B cell (primary cell): ENCODE measurements at regions not wholly inside any gene's neighbourhood (a gene's known extent, or its start where the extent isn't known, plus 50 kb on each side); places are given as distances from the start of the nearest gene placed in this dataset.

Experiments used
- ATAC-seq: fragments of 200-7000 bp; cut with Tn5 transposase; one replicate; pipeline ENCODE4 v1.10.0; 2021; ENCODE audit warnings: low read depth, mild to moderate bottlenecking, moderate number of reproducible peaks, moderate library complexity
- CTCF ChIA-PET: fragments of 350-600 bp; sonication (Branson Sonifier 250); formaldehyde crosslinking; loops from one replicate; lab custom pipeline; 2021; ENCODE audit warnings: antibody characterized with exemption, inconsistent platforms; lab: Charles Lee
- POLR2A ChIA-PET: fragments of 350-600 bp; sonication (Branson Sonifier 250); formaldehyde crosslinking; loops from one replicate; lab custom pipeline; 2021; ENCODE audit warnings: antibody characterized with exemption; lab: Charles Lee
- DNase-seq: peaks from one replicate; pipeline ENCODE4 v3.0.0; 2013
- H2AFZ ChIP-seq: 2 replicates; pipeline ENCODE4 v1.6.1; 2012; ENCODE audit warnings: mild to moderate bottlenecking, low read depth, low read length; ENCODE audit not compliant: insufficient read depth, poor library complexity, severe bottlenecking
- H3K27ac ChIP-seq, 2 donors: 1 replicate in 1 of 2; 2 replicates in 1 of 2; pipeline ENCODE4 v1.5.1; 2012 to 2013; ENCODE audit warnings: low read length in 2 of 2, mild to moderate bottlenecking in 2 of 2, moderate library complexity in 1 of 2
- H3K27me3 ChIP-seq, 4 experiments: fragments of 200-600 bp in 1 of 4; sonication (generic) in 1 of 4; replicated peaks in 1 of 4; 1 replicate in 2 of 4; 2 replicates in 2 of 4; pipeline versions ENCODE4 v1.6.1 to v1.7.0; 2013 to 2016; ENCODE audit warnings: low read length in 3 of 4, mild to moderate bottlenecking in 2 of 4, mixed read lengths in 1 of 4, moderate library complexity in 1 of 4; ENCODE audit not compliant: insufficient read depth in 4 of 4, control insufficient read depth in 3 of 4; ENCODE audit errors: control extremely low read depth in 1 of 4
- H3K36me3 ChIP-seq, 2 experiments: replicated peaks in 1 of 2; 1 replicate in 1 of 2; 2 replicates in 1 of 2; pipeline versions ENCODE4 v1.6.1 to v1.7.1; 2013; ENCODE audit warnings: low read length in 1 of 2; ENCODE audit not compliant: insufficient read depth in 2 of 2, control insufficient read depth in 1 of 2; ENCODE audit errors: control extremely low read depth in 1 of 2, extremely low read depth in 1 of 2
- H3K4me1 ChIP-seq, 2 donors: fragments of 200-600 bp in 1 of 2; sonication (generic) in 1 of 2; 1 replicate in 1 of 2; 2 replicates in 1 of 2; pipeline versions ENCODE4 v1.5.1 to v1.6.1; 2013 to 2017; ENCODE audit warnings: low read length in 2 of 2; ENCODE audit not compliant: control insufficient read depth in 2 of 2, insufficient read depth in 2 of 2
- H3K4me2 ChIP-seq: replicated peaks from 2 replicates; pipeline ENCODE3; 2012; ENCODE audit warnings: mild to moderate bottlenecking, low read depth, low read length; ENCODE audit not compliant: poor library complexity, severe bottlenecking
- H3K4me3 ChIP-seq, 5 experiments: fragments of 200-600 bp in 1 of 5; sonication (generic) in 1 of 5; 1 replicate in 3 of 5; 2 replicates in 2 of 5; pipeline versions ENCODE4 v1.5.1 to v1.7.0; 2011 to 2016; ENCODE audit warnings: low read length in 4 of 5, mild to moderate bottlenecking in 4 of 5, low read depth in 2 of 5, control low read depth in 1 of 5, moderate library complexity in 1 of 5; ENCODE audit not compliant: insufficient read depth in 1 of 5; ENCODE audit errors: control extremely low read depth in 1 of 5, extremely low read depth in 1 of 5
- H3K79me2 ChIP-seq: fragments of 200-600 bp; sonication (generic); one replicate; pipeline ENCODE4 v1.6.0; 2016; ENCODE audit warnings: low read length; ENCODE audit not compliant: control insufficient read depth, insufficient read depth
- H3K9ac ChIP-seq: fragments of 200-600 bp; sonication (generic); 2 replicates; pipeline ENCODE4 v1.6.1; 2017; ENCODE audit warnings: mild to moderate bottlenecking, low read length, moderate library complexity
- H3K9me3 ChIP-seq, 3 donors: one replicate each; pipeline versions ENCODE4 v1.6.1 to v1.7.1; 2013; ENCODE audit warnings: low read length in 2 of 3; ENCODE audit not compliant: control insufficient read depth in 2 of 3, insufficient read depth in 1 of 3; ENCODE audit errors: control extremely low read depth in 1 of 3
- H4K20me1 ChIP-seq: 2 replicates; pipeline ENCODE4 v1.6.0; 2012; ENCODE audit warnings: mild to moderate bottlenecking, low read length; ENCODE audit not compliant: insufficient read depth, control insufficient read depth, poor library complexity, severe bottlenecking
- H3K27ac Mint-ChIP-seq: one replicate; pipeline ENCODE4 v1.8.0; 2021; ENCODE audit warnings: mixed read lengths
- H3K27me3 Mint-ChIP-seq: one replicate; pipeline ENCODE4 v1.8.0; 2021; ENCODE audit warnings: mixed read lengths
- H3K4me1 Mint-ChIP-seq: one replicate; pipeline ENCODE4 v1.8.0; 2021; ENCODE audit warnings: mixed read lengths
- H3K4me3 Mint-ChIP-seq: one replicate; pipeline ENCODE4 v1.8.0; 2021; ENCODE audit warnings: mixed read lengths
- H3K9me3 Mint-ChIP-seq: one replicate; pipeline ENCODE4 v1.8.0; 2022; ENCODE audit warnings: mixed read lengths; ENCODE audit not compliant: insufficient read depth
- CTCF ChIP-seq: fragments of 200-600 bp; IDR thresholded peaks from one replicate; pipeline ENCODE4 v1.8.0; 2022; ENCODE audit warnings: antibody characterized with exemption, mild to moderate bottlenecking
- EZH2 ChIP-seq: IDR thresholded peaks from 2 replicates; pipeline ENCODE4 v1.6.1; 2012; ENCODE audit warnings: borderline replicate concordance, low read depth, mild to moderate bottlenecking, moderate library complexity, low read length; ENCODE audit not compliant: insufficient read depth, poor library complexity, severe bottlenecking
- WGBS: methylation state at CpG from one replicate; pipeline ENCODE4 v1.1.5; 2013; ENCODE audit warnings: missing lambda C conversion rate; ENCODE audit not compliant: insufficient coverage; 5-methylcytosine and 5-hydroxymethylcytosine counted together
- intact Hi-C: fragments of 100-400 bp; cut with micrococcal nuclease; formaldehyde crosslinking; loops from one replicate; pipeline ENCODE4 v1.10.0; 2022

- Histone ChIP-seq H3K4me1 (no peaks in the 10 kb centered on the region), H2AFZ (no peak overlapping the region), H3K9ac (no peak overlapping the region), H3K27ac (no peak overlapping the region), H3K79me2 (no peaks in the 10 kb centered on the region), H3K4me2 (no peak overlapping the region), H4K20me1 (no peaks in the 10 kb centered on the region), H3K27me3 (no peaks in the 10 kb centered on the region), H3K4me3 (no peak overlapping the region), H3K36me3 (no peaks in the 10 kb centered on the region), H3K9me3 (peaks cover 0 to 2% (median 0%) of the 10 kb centered on the region in 3 donors)
- no peak for DNase-seq
- Mint-ChIP-seq H3K27ac (no peak overlapping the region), H3K4me1 (no peaks in the 10 kb centered on the region), H3K4me3 (no peak overlapping the region), H3K9me3 (no peaks in the 10 kb centered on the region), H3K27me3 (no peaks in the 10 kb centered on the region)
- no CpG with 5 or more reads among the region's 2 CpGs for WGBS
- POLR2A ChIA-PET = no interaction called here
- intact Hi-C loops = no loop called here
- CTCF ChIA-PET = no interaction called here
- no peak for TF ChIP-seq EZH2
- TF ChIP-seq CTCF = no peak
- ATAC-seq = no peak
Measured at GRCh38 chr3:28690176-28690575, 341.6 kb upstream of the AZI2 start.

- H3K27ac ChIP-seq = no peak overlapping the region
- no peak for DNase-seq
- Mint-ChIP-seq H3K9me3 (no peaks in the 10 kb centered on the region), H3K4me1 (no peaks in the 10 kb centered on the region), H3K27me3 (no peaks in the 10 kb centered on the region), H3K27ac (no peak overlapping the region), H3K4me3 (no peak overlapping the region)
- no peak for ATAC-seq
- H3K4me3 ChIP-seq = no peak overlapping the region
- no peaks in the 10 kb centered on the region for H3K36me3 ChIP-seq
- no peaks in the 10 kb centered on the region for H3K79me2 ChIP-seq
- no peak overlapping the region for H3K9ac ChIP-seq
- H3K9me3 ChIP-seq = peaks cover 0 to 5% (median 0%) of the 10 kb centered on the region in 3 donors
- 100% methylated on average over 1 of the region's 2 CpGs for WGBS
- no peak overlapping the region for H3K4me2 ChIP-seq
- no peak for TF ChIP-seq EZH2
- no peak for TF ChIP-seq CTCF
- no peak overlapping the region for H2AFZ ChIP-seq
- intact Hi-C loops = no loop called here
- H3K27me3 ChIP-seq = no peaks in the 10 kb centered on the region
- CTCF ChIA-PET = no interaction called here
- POLR2A ChIA-PET = no interaction called here
- no peaks in the 10 kb centered on the region for H3K4me1 ChIP-seq
- H4K20me1 ChIP-seq = no peaks in the 10 kb centered on the region
Measured at GRCh38 chr3:28698706-28699105, 350.1 kb upstream of the AZI2 start.
